SK-N-SH (cell line): ENCODE measurements at regions not wholly inside any gene's neighbourhood (a gene's known extent, or its start where the extent isn't known, plus 50 kb on each side); places are given as distances from the start of the nearest gene placed in this dataset.

Experiments used
- CTCF ChIA-PET: fragments of 300-600, 350-600 bp; formaldehyde crosslinking; extraction: SDS; loops from one replicate; lab custom pipeline; 2021; lab: Yijun Ruan, JAX
- POLR2A ChIA-PET: fragments of 350-600 bp; sonication (Branson Sonifier 250); formaldehyde crosslinking; extraction: SDS; loops from one replicate; lab custom pipeline; 2020; ENCODE audit warnings: antibody characterized with exemption, inconsistent platforms; lab: Yijun Ruan, JAX
- DNase-seq: peaks from one replicate; pipeline ENCODE4 v3.0.0; 2012
- H2AFZ ChIP-seq: fragments of 200-600 bp; sonication (generic); 2 replicates; pipeline ENCODE4 v1.8.1; 2016; ENCODE audit warnings: antibody characterized with exemption, mild to moderate bottlenecking, low read depth
- H3F3A ChIP-seq: fragments of 200-600 bp; sonication (generic); replicated peaks from 2 replicates; pipeline ENCODE3; 2016; ENCODE audit warnings: antibody characterized with exemption, mild to moderate bottlenecking; ENCODE audit not compliant: insufficient read depth
- H3K27ac ChIP-seq, 2 experiments: fragments of 200-500 bp in 1 of 2; fragments of 200-600 bp in 1 of 2; sonication (Bioruptor generic) in 1 of 2; sonication (generic), shearing (Covaris generic) in 1 of 2; 2 replicates each; pipeline versions ENCODE4 v1.5.1 to v1.6.1; 2014 to 2016; ENCODE audit warnings: low read depth in 2 of 2, inconsistent platforms in 1 of 2, low read length in 1 of 2, mild to moderate bottlenecking in 1 of 2, mixed read lengths in 1 of 2
- H3K27me3 ChIP-seq: fragments of 200-600 bp; sonication (generic), shearing (Covaris generic); 2 replicates; pipeline ENCODE4 v1.6.1; 2016; ENCODE audit warnings: mixed run types; ENCODE audit not compliant: insufficient read depth
- H3K36me3 ChIP-seq, 2 experiments: fragments of 200-500 bp in 1 of 2; fragments of 200-600 bp in 1 of 2; sonication (Bioruptor generic) in 1 of 2; sonication (generic) in 1 of 2; replicated peaks in 1 of 2; 2 replicates each; pipeline versions ENCODE3 to v1.5.1; 2014 to 2016; ENCODE audit warnings: low read length in 1 of 2, mild to moderate bottlenecking in 1 of 2; ENCODE audit not compliant: insufficient read depth in 2 of 2, control insufficient read depth in 1 of 2
- H3K4me1 ChIP-seq, 2 experiments: fragments of 200-500 bp in 1 of 2; fragments of 200-600 bp in 1 of 2; sonication (Bioruptor generic) in 1 of 2; sonication (generic), shearing (Covaris generic) in 1 of 2; 2 replicates each; pipeline versions ENCODE4 v1.5.1 to v1.6.1; 2014 to 2016; ENCODE audit warnings: low read depth in 1 of 2, low read length in 1 of 2, mixed run types in 1 of 2; ENCODE audit not compliant: insufficient read depth in 2 of 2, control insufficient read depth in 1 of 2
- H3K4me2 ChIP-seq: fragments of 200-600 bp; sonication (generic), shearing (Covaris generic); 2 replicates; pipeline ENCODE4 v1.6.1; 2017; ENCODE audit warnings: mixed run types
- H3K4me3 ChIP-seq, 2 experiments: fragments of 200-500 bp in 1 of 2; fragments of 200-600 bp in 1 of 2; sonication (Bioruptor generic) in 1 of 2; sonication (generic), shearing (Covaris generic) in 1 of 2; 2 replicates each; pipeline versions ENCODE4 v1.5.1 to v1.8.1; 2014 to 2016; ENCODE audit warnings: low read depth in 2 of 2, inconsistent platforms in 1 of 2, low read length in 1 of 2, mild to moderate bottlenecking in 1 of 2, mixed read lengths in 1 of 2, moderate library complexity in 1 of 2
- H3K79me2 ChIP-seq: fragments of 200-600 bp; sonication (generic); 2 replicates; pipeline ENCODE4 v1.8.1; 2017; ENCODE audit warnings: mild to moderate bottlenecking; ENCODE audit not compliant: insufficient read depth
- H3K9ac ChIP-seq: fragments of 200-600 bp; sonication (generic); 2 replicates; pipeline ENCODE4 v1.6.1; 2017; ENCODE audit warnings: mixed run types
- H3K9me2 ChIP-seq: fragments of 200-600 bp; sonication (generic); 2 replicates; pipeline ENCODE4 v1.6.1; 2017; ENCODE audit warnings: mixed run types
- H3K9me3 ChIP-seq: fragments of 200-600 bp; sonication (generic); 2 replicates; pipeline ENCODE4 v1.6.1; 2017; ENCODE audit warnings: mixed run types, mild to moderate bottlenecking, moderate library complexity
- H4K20me1 ChIP-seq: fragments of 200-600 bp; sonication (generic); 2 replicates; pipeline ENCODE4 v1.6.1; 2017; ENCODE audit warnings: mild to moderate bottlenecking, mixed run types; ENCODE audit not compliant: insufficient read depth
- EP300 ChIP-seq, 2 experiments: IDR thresholded peaks; 2 replicates each; pipeline versions ENCODE4 v1.4.0 to v1.6.1; 2012; ENCODE audit warnings: borderline replicate concordance in 1 of 2, low read depth in 1 of 2, low read length in 1 of 2
- FOSL2 ChIP-seq: IDR thresholded peaks from 2 replicates; pipeline ENCODE4 v1.4.0; 2012; ENCODE audit warnings: low read depth, mild to moderate bottlenecking, moderate library complexity, borderline replicate concordance
- FOXJ3 ChIP-seq: sonication (generic); formaldehyde crosslinking; IDR thresholded peaks from 2 replicates; pipeline ENCODE4 v1.5.1; 2020; ENCODE audit warnings: mild to moderate bottlenecking, missing genetic modification reagents
- FOXM1 ChIP-seq: IDR thresholded peaks from 2 replicates; pipeline ENCODE4 v1.4.0; 2012; ENCODE audit warnings: low read depth, mild to moderate bottlenecking
- GABPA ChIP-seq: IDR thresholded peaks from 2 replicates; pipeline ENCODE4 v1.4.0; 2012; ENCODE audit warnings: low read depth, mild to moderate bottlenecking
- GATA2 ChIP-seq: sonication (generic); formaldehyde crosslinking; IDR thresholded peaks from 2 replicates; pipeline ENCODE4 v1.5.0; 2020; ENCODE audit warnings: mild to moderate bottlenecking, missing genetic modification reagents
- JUND ChIP-seq: IDR thresholded peaks from 2 replicates; pipeline ENCODE4 v1.4.0; 2012
- MEF2A ChIP-seq: IDR thresholded peaks from 2 replicates; pipeline ENCODE4 v1.4.0; 2012; ENCODE audit warnings: low read depth, borderline replicate concordance
- NFIC ChIP-seq: IDR thresholded peaks from 2 replicates; pipeline ENCODE4 v1.4.0; 2012; ENCODE audit warnings: borderline replicate concordance
- POLR2AphosphoS5 ChIP-seq: IDR thresholded peaks from 2 replicates; pipeline ENCODE4 v1.6.1; 2012; ENCODE audit warnings: low read depth, low read length
- RAD21 ChIP-seq: IDR thresholded peaks from 2 replicates; pipeline ENCODE4 v1.6.1; 2012; ENCODE audit warnings: mild to moderate bottlenecking, low read length
- RFX5 ChIP-seq: IDR thresholded peaks from 2 replicates; pipeline ENCODE4 v1.6.1; 2012; ENCODE audit warnings: mild to moderate bottlenecking, improper control_type of control experiment, low read length
- TAF1 ChIP-seq: IDR thresholded peaks from 2 replicates; pipeline ENCODE4 v1.6.1; 2012; ENCODE audit warnings: low read depth, mild to moderate bottlenecking, low read length, moderate library complexity, borderline replicate concordance
- YY1 ChIP-seq: IDR thresholded peaks from 2 replicates; pipeline ENCODE4 v1.4.0; 2012; ENCODE audit warnings: low read depth, mild to moderate bottlenecking
- WGBS: methylation state at CpG from one replicate; pipeline ENCODE4 v1.1.6; 2017; ENCODE audit warnings: low lambda C conversion rate; 5-methylcytosine and 5-hydroxymethylcytosine counted together
- TF ChIP-seq, protein P1 (sequence below): fragments of 150-350 bp; IDR thresholded peaks from 2 replicates; pipeline ENCODE4 v1.6.1; 2016; ENCODE audit warnings: mild to moderate bottlenecking, low read depth, low read length
- TF ChIP-seq, protein P2 (sequence below): fragments of 200-600 bp; sonication (generic); IDR thresholded peaks from 2 replicates; pipeline ENCODE4 v1.6.1; 2017; ENCODE audit warnings: antibody characterized with exemption, mild to moderate bottlenecking, moderate library complexity
- TF ChIP-seq, protein P3 (sequence below): fragments of 150-350 bp; IDR thresholded peaks from 2 replicates; pipeline ENCODE4 v1.6.1; 2017; ENCODE audit warnings: antibody characterized with exemption, low read length, low read depth, borderline replicate concordance
- TF ChIP-seq, protein P4 (sequence below): IDR thresholded peaks from 2 replicates; pipeline ENCODE4 v1.4.0; 2012; ENCODE audit warnings: low read depth, borderline replicate concordance
- TF ChIP-seq, protein P5 (sequence below): IDR thresholded peaks from 2 replicates; pipeline ENCODE4 v1.4.0; 2012; ENCODE audit warnings: low read depth
- TF ChIP-seq, protein P6 (sequence below): IDR thresholded peaks from 2 replicates; pipeline ENCODE4 v1.4.0; 2012; ENCODE audit warnings: low read depth, borderline replicate concordance

DNA sequence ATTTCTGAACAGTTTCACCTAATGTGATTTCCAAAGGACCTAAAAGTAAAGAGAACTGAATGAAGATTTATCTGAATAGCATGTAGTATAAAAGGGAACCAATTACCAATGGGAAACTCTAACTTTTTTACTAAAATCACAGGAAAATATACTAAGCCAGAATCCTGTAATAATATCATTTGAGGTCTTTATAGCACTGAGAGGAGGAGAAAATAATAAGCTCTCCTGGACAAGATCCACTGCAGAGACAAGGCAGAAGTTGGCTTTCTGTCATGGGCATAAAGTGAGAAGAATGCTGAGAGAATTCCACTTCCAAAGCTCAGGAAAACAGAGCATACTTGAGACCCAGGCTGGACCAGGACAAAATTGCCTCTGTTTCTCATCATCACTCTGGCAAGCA is 1131.4 kb downstream of the SORCS1 start (continued):
- TF ChIP-seq, protein P1, sequence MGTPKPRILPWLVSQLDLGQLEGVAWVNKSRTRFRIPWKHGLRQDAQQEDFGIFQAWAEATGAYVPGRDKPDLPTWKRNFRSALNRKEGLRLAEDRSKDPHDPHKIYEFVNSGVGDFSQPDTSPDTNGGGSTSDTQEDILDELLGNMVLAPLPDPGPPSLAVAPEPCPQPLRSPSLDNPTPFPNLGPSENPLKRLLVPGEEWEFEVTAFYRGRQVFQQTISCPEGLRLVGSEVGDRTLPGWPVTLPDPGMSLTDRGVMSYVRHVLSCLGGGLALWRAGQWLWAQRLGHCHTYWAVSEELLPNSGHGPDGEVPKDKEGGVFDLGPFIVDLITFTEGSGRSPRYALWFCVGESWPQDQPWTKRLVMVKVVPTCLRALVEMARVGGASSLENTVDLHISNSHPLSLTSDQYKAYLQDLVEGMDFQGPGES = no peak
- no peak for TF ChIP-seq YY1
- TF ChIP-seq, all 33 proteins: peak for 0

DNA sequence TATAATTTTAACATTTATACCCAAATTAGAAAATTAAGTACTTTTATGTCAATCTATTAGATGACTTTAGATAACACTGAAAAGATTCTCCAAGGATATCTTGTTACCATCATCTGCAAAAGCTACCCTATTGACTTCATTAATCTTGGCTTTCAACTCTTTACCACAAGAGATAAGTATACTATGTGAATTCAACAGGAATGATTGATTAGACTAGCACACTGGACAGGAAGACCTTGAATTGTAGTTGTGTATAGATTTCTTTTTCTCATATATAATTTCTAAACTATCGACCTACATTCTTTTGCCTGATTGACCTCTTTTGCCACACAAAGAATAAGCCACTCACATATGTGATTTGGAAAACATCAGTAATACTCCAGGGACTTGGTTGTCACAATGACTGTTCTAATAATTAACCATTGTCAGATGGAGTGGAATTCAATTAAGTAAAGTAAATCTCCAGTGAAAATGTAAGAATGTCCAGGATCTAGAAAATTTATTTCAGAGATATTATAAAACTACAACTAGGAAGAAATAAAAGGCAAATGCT is 1132.0 kb downstream of the SORCS1 start:
- H4K20me1 ChIP-seq = no peaks in the 10 kb centered on the region
- H3K9me2 ChIP-seq = peaks cover 8% of the 10 kb centered on the region; the same call in 1 of the 2 replicates
- no peak for DNase-seq
- H3K9me3 ChIP-seq = no peaks in the 10 kb centered on the region
- no peaks in the 10 kb centered on the region for H3K27me3 ChIP-seq
- H3K4me3 ChIP-seq = no peak overlapping the region
- H3F3A ChIP-seq = no peaks in the 10 kb centered on the region
- H3K4me2 ChIP-seq = no peak overlapping the region
- POLR2A ChIA-PET = no interaction called here
- no peak overlapping the region for H3K9ac ChIP-seq
- no peak for TF ChIP-seq MEF2A
- TF ChIP-seq NFIC = no peak
- TF ChIP-seq, protein P2, sequence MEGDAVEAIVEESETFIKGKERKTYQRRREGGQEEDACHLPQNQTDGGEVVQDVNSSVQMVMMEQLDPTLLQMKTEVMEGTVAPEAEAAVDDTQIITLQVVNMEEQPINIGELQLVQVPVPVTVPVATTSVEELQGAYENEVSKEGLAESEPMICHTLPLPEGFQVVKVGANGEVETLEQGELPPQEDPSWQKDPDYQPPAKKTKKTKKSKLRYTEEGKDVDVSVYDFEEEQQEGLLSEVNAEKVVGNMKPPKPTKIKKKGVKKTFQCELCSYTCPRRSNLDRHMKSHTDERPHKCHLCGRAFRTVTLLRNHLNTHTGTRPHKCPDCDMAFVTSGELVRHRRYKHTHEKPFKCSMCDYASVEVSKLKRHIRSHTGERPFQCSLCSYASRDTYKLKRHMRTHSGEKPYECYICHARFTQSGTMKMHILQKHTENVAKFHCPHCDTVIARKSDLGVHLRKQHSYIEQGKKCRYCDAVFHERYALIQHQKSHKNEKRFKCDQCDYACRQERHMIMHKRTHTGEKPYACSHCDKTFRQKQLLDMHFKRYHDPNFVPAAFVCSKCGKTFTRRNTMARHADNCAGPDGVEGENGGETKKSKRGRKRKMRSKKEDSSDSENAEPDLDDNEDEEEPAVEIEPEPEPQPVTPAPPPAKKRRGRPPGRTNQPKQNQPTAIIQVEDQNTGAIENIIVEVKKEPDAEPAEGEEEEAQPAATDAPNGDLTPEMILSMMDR = no peak
- no peak for TF ChIP-seq GABPA
- TF ChIP-seq RFX5 = no peak
- TF ChIP-seq FOXJ3 (CRISPR knock-in tag) = no peak
- TF ChIP-seq, protein P3, sequence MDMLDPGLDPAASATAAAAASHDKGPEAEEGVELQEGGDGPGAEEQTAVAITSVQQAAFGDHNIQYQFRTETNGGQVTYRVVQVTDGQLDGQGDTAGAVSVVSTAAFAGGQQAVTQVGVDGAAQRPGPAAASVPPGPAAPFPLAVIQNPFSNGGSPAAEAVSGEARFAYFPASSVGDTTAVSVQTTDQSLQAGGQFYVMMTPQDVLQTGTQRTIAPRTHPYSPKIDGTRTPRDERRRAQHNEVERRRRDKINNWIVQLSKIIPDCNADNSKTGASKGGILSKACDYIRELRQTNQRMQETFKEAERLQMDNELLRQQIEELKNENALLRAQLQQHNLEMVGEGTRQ = no peak
- no peak for TF ChIP-seq TAF1
- no peak for TF ChIP-seq EP300 (IDR thresholded peaks at IDR 0.05; ENCODE audit: borderline replicate concordance in 1 of 2, low read depth in 1 of 2, low read length in 1 of 2)
- no peak for TF ChIP-seq FOSL2
- no peak for TF ChIP-seq GATA2 (CRISPR knock-in tag)
- TF ChIP-seq, protein P1 = no peak
- TF ChIP-seq, protein P4, sequence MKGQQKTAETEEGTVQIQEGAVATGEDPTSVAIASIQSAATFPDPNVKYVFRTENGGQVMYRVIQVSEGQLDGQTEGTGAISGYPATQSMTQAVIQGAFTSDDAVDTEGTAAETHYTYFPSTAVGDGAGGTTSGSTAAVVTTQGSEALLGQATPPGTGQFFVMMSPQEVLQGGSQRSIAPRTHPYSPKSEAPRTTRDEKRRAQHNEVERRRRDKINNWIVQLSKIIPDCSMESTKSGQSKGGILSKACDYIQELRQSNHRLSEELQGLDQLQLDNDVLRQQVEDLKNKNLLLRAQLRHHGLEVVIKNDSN = no peak
- TF ChIP-seq FOXM1 = no peak
- TF ChIP-seq POLR2AphosphoS5 = no peak
- no peak for TF ChIP-seq RAD21
- no peak for TF ChIP-seq JUND
- TF ChIP-seq, protein P5, sequence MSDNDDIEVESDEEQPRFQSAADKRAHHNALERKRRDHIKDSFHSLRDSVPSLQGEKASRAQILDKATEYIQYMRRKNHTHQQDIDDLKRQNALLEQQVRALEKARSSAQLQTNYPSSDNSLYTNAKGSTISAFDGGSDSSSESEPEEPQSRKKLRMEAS = no peak
- no peak for TF ChIP-seq YY1
- TF ChIP-seq, protein P6, sequence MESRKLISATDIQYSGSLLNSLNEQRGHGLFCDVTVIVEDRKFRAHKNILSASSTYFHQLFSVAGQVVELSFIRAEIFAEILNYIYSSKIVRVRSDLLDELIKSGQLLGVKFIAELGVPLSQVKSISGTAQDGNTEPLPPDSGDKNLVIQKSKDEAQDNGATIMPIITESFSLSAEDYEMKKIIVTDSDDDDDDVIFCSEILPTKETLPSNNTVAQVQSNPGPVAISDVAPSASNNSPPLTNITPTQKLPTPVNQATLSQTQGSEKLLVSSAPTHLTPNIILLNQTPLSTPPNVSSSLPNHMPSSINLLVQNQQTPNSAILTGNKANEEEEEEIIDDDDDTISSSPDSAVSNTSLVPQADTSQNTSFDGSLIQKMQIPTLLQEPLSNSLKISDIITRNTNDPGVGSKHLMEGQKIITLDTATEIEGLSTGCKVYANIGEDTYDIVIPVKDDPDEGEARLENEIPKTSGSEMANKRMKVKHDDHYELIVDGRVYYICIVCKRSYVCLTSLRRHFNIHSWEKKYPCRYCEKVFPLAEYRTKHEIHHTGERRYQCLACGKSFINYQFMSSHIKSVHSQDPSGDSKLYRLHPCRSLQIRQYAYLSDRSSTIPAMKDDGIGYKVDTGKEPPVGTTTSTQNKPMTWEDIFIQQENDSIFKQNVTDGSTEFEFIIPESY = no peak
- no peak overlapping the region for H2AFZ ChIP-seq
- H3K27ac ChIP-seq = no peak overlapping the region
- H3K36me3 ChIP-seq = no peaks in the 10 kb centered on the region
- H3K79me2 ChIP-seq = no peaks in the 10 kb centered on the region
- 11% methylated on average over 1 of the region's 1 CpG for WGBS
- H3K4me1 ChIP-seq = no peaks in the 10 kb centered on the region; a peak in 1 of 4 replicates
- CTCF ChIA-PET = interaction anchor here (1.3 kb wide), 1 partner anchor 50 kb away, joined by 3 read pairs; no protein-coding TSS in a partner anchor
